GM12878 (cell line): ENCODE measurements at regions not wholly inside any gene's neighbourhood (a gene's known extent, or its start where the extent isn't known, plus 50 kb on each side); places are given as distances from the start of the nearest gene placed in this dataset.

Source experiments
- ATAC-seq: fragments of 200-7000 bp; cut with Tn5 transposase; 3 replicates; pipeline ENCODE4 v1.9.1; 2020; ENCODE audit warnings: mild to moderate bottlenecking, moderate library complexity
- BruUV-seq: library from RNA; stranded (reverse); fragments of 400-500 nt; replicated peaks from 2 replicates; lab custom pipeline; 2021; lab: Mats Ljungman, UMichigan
- CTCF ChIA-PET: fragments of 300-600 bp; sonication (Branson Sonifier 250); formaldehyde crosslinking; extraction: SDS; loops from one replicate; lab custom pipeline; 2021; ENCODE audit warnings: inconsistent platforms; lab: Yijun Ruan, JAX
- POLR2A ChIA-PET: fragments of 350-600 bp; formaldehyde crosslinking; extraction: SDS; loops from one replicate; lab custom pipeline; 2021; ENCODE audit warnings: inconsistent platforms; lab: Charles Lee
- RAD21 ChIA-PET: fragments of 300-600 bp; sonication (Branson Sonifier 250); formaldehyde crosslinking; loops from one replicate; lab custom pipeline; 2023; ENCODE audit warnings: antibody characterized with exemption; ENCODE audit not compliant: unreplicated experiment; lab: Charles Lee
- SMC1A ChIA-PET: fragments of 300-600 bp; sonication (Branson Sonifier 250); formaldehyde crosslinking; loops from one replicate; lab custom pipeline; 2023; ENCODE audit not compliant: unreplicated experiment, uncharacterized antibody; lab: Charles Lee
- DNase-seq: peaks from one replicate; pipeline ENCODE4 v3.0.0-alpha.2; 2011; ENCODE audit warnings: low read depth, low spot score
- FAIRE-seq: peaks from 3 replicates; lab custom pipeline; 2011; peaks lifted over from hg19 to GRCh38; lab: Jason Lieb, UNC
- H2AFZ ChIP-seq: 2 replicates; pipeline ENCODE4 v1.6.0; 2011; ENCODE audit warnings: low read depth, low read length, control low read depth; ENCODE audit not compliant: control insufficient read depth
- H3K27ac ChIP-seq: 2 replicates; pipeline ENCODE4 v1.5.1; 2011; ENCODE audit warnings: control low read depth; ENCODE audit not compliant: control insufficient read depth, insufficient read depth
- H3K27me3 ChIP-seq, 2 experiments: replicated peaks in 1 of 2; 2 replicates each; pipeline versions ENCODE4 v1.6.0 to v1.6.1; 2011; ENCODE audit warnings: low read length in 1 of 2; ENCODE audit not compliant: control insufficient read depth in 2 of 2, insufficient read depth in 2 of 2
- H3K36me3 ChIP-seq, 2 experiments: 2 replicates each; pipeline ENCODE4 v1.5.1; 2011; ENCODE audit warnings: low read length in 1 of 2; ENCODE audit not compliant: control insufficient read depth in 2 of 2, insufficient read depth in 2 of 2
- H3K4me1 ChIP-seq: 2 replicates; pipeline ENCODE4 v1.6.1; 2011; ENCODE audit warnings: mild to moderate bottlenecking, low read length, moderate library complexity, mixed read lengths; ENCODE audit not compliant: control insufficient read depth, insufficient read depth
- H3K4me2 ChIP-seq: 2 replicates; pipeline ENCODE4 v1.6.0; 2011; ENCODE audit warnings: control low read depth; ENCODE audit not compliant: control insufficient read depth, insufficient read depth
- H3K4me3 ChIP-seq: fragments of 200-600 bp; sonication (generic); 2 replicates; pipeline ENCODE4 v1.5.1; 2016
- H3K79me2 ChIP-seq: 2 replicates; pipeline ENCODE4 v1.6.0; 2011; ENCODE audit warnings: low read length; ENCODE audit not compliant: control insufficient read depth, insufficient read depth
- H3K9ac ChIP-seq: 2 replicates; pipeline ENCODE4 v1.8.0; 2011; ENCODE audit warnings: low read length, control low read depth, mixed read lengths; ENCODE audit not compliant: control insufficient read depth, insufficient read depth
- H3K9me3 ChIP-seq: replicated peaks from 3 replicates; pipeline ENCODE4 v1.5.1; 2011; ENCODE audit warnings: mild to moderate bottlenecking, low read length; ENCODE audit not compliant: control insufficient read depth, insufficient read depth
- H4K20me1 ChIP-seq: 2 replicates; pipeline ENCODE4 v1.6.0; 2011; ENCODE audit not compliant: control insufficient read depth, insufficient read depth
- BCL11A ChIP-seq: IDR thresholded peaks from 2 replicates; pipeline ENCODE4 v1.6.1; 2011; ENCODE audit warnings: low read depth, low read length
- BRCA1 ChIP-seq: IDR thresholded peaks from 2 replicates; pipeline ENCODE4 v1.6.1; 2011; ENCODE audit warnings: low read depth, low read length, improper control_type of control experiment
- CBFB ChIP-seq: IDR thresholded peaks from 2 replicates; pipeline ENCODE4 v1.6.1; 2016; ENCODE audit warnings: antibody characterized with exemption, low read depth
- NFYA ChIP-seq: IDR thresholded peaks from 2 replicates; pipeline ENCODE4 v1.6.1; 2011; ENCODE audit warnings: low read depth, mild to moderate bottlenecking, low read length, improper control_type of control experiment, borderline replicate concordance
- NFYB ChIP-seq: IDR thresholded peaks from 2 replicates; pipeline ENCODE4 v1.6.1; 2011; ENCODE audit warnings: low read depth, mild to moderate bottlenecking, low read length, improper control_type of control experiment, moderate library complexity; ENCODE audit not compliant: insufficient read depth
- POLR2AphosphoS2 ChIP-seq: IDR thresholded peaks from 2 replicates; pipeline ENCODE4 v1.6.1; 2011; ENCODE audit warnings: low read depth, mild to moderate bottlenecking, low read length, improper control_type of control experiment, moderate library complexity
- RAD21 ChIP-seq: IDR thresholded peaks from 2 replicates; pipeline ENCODE4 v1.6.1; 2011; ENCODE audit warnings: mild to moderate bottlenecking, low read depth, low read length, moderate library complexity; ENCODE audit not compliant: insufficient read depth
- RFX5 ChIP-seq: IDR thresholded peaks from 2 replicates; pipeline ENCODE4 v1.6.1; 2011; ENCODE audit warnings: low read depth, low read length, improper control_type of control experiment
- SMAD1 ChIP-seq: fragments of 450-650 bp; IDR thresholded peaks from 2 replicates; pipeline ENCODE4 v1.6.1; 2018; ENCODE audit warnings: mild to moderate bottlenecking, low read depth; ENCODE audit not compliant: partially characterized antibody
- YBX1 ChIP-seq: fragments of 450-650 bp; IDR thresholded peaks from 2 replicates; pipeline ENCODE4 v1.6.1; 2016; ENCODE audit warnings: antibody characterized with exemption
- ZBED1 ChIP-seq: IDR thresholded peaks from 2 replicates; pipeline ENCODE4 v1.6.1; 2016; ENCODE audit warnings: borderline replicate concordance
- ZNF24 ChIP-seq: fragments of 450-650 bp; IDR thresholded peaks from 2 replicates; pipeline ENCODE4 v1.6.1; 2017; ENCODE audit warnings: antibody characterized with exemption, mild to moderate bottlenecking
- ZNF622 ChIP-seq: fragments of 450-650 bp; IDR thresholded peaks from 2 replicates; pipeline ENCODE4 v1.6.1; 2017; ENCODE audit warnings: mild to moderate bottlenecking, inconsistent platforms
- WGBS: methylation state at CpG from one replicate; pipeline ENCODE4 v1.1.6; 2016; ENCODE audit warnings: low lambda C conversion rate; ENCODE audit not compliant: insufficient replicate concordance, insufficient coverage; ENCODE audit errors: missing lambda C conversion rate; 5-methylcytosine and 5-hydroxymethylcytosine counted together
- in situ Hi-C: fragments of 300-500 bp; cut with MboI; formaldehyde crosslinking; loops from 9 replicates; pipeline ENCODE4 v1.14.3; 2018; ENCODE audit warnings: mixed read lengths
- intact Hi-C: fragments of 100-400 bp; cut with micrococcal nuclease; formaldehyde crosslinking; loops from one replicate; pipeline ENCODE4 v1.14.2; 2022; ENCODE audit not compliant: unreplicated experiment
- TF ChIP-seq, protein P1 (sequence below): fragments of 450-650 bp; IDR thresholded peaks from 2 replicates; pipeline ENCODE4 v1.6.1; 2018; ENCODE audit warnings: borderline replicate concordance, mild to moderate bottlenecking; ENCODE audit not compliant: partially characterized antibody
- TF ChIP-seq, protein P2 (sequence below): IDR thresholded peaks from 2 replicates; pipeline ENCODE4 v1.6.1; 2012; ENCODE audit warnings: low read depth, low read length, improper control_type of control experiment
- TF ChIP-seq, protein P3 (sequence below): fragments of 450-650 bp; formaldehyde crosslinking; IDR thresholded peaks from 2 replicates; pipeline ENCODE4 v1.4.0; 2020; ENCODE audit warnings: mild to moderate bottlenecking, moderate library complexity
- TF ChIP-seq, protein P4 (sequence below): fragments of 450-650 bp; IDR thresholded peaks from 2 replicates; pipeline ENCODE4 v1.6.1; 2018; ENCODE audit warnings: mild to moderate bottlenecking, low read depth, moderate library complexity; ENCODE audit not compliant: partially characterized antibody

DNA sequence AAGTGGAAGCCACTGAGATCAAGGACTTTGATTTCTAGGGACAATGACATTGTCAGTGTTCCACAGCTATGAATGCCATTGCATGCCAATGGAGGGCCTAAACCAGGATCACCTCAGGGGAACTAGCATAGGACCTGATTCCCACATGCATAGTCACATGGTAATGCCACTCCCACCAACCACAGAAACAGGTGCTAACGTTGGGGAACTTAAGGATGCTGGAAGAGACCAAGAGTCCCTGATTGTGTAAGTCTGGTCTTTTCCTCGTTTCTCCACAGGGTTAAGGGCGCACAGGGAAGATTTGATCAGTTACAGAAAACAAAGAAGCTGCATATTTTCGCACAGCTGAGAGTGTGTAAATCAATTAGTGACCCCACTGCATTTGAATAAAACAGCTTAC, 59.4 kb upstream of the CD44 start:
- in situ Hi-C loops (loop anchor here (5.0 kb wide), 1 partner anchor 67 kb away; no protein-coding TSS in a partner anchor), intact Hi-C loops (no loop called here)
- ATAC-seq (no peak), FAIRE-seq (no peak), DNase-seq (no peak)
- H3K4me2 ChIP-seq: no peak overlapping the region
- BruUV-seq: no TSS peak
- no peaks in the 10 kb centered on the region for H4K20me1 ChIP-seq
- H2AFZ ChIP-seq: no peak overlapping the region
- SMC1A ChIA-PET: interaction anchor here (0.8 to 1.8 kb wide), 6 partner anchors 39 to 216 kb away, joined by 3 to 8 read pairs (median 4); no protein-coding TSS in a partner anchor
- no peaks in the 10 kb centered on the region for H3K27me3 ChIP-seq
- RAD21 ChIA-PET: interaction anchor here (1.0 kb wide), 2 partner anchors 62 to 83 kb away, joined by 3 read pairs; no protein-coding TSS in a partner anchor
- H3K4me3 ChIP-seq: no peak overlapping the region
- 88% methylated on average over 4 of the region's 4 CpGs for WGBS
- H3K4me1 ChIP-seq: peaks cover 52% of the 10 kb centered on the region
- CTCF ChIA-PET: interaction anchor here (0.6 to 1.5 kb wide), 2 partner anchors 13 to 67 kb away, joined by 3 read pairs; no protein-coding TSS in a partner anchor
- no peaks in the 10 kb centered on the region for H3K79me2 ChIP-seq
- H3K9ac ChIP-seq: no peak overlapping the region
- H3K9me3 ChIP-seq: no peaks in the 10 kb centered on the region
- no peak overlapping the region for H3K27ac ChIP-seq
- no peaks in the 10 kb centered on the region for H3K36me3 ChIP-seq
- POLR2A ChIA-PET: no interaction called here
- TF ChIP-seq ZNF24 (no peak), NFYA (no peak), SMAD1 (no peak), POLR2AphosphoS2 (no peak), BCL11A (no peak), CBFB (no peak), RAD21 (no peak), ZNF622 (no peak), RFX5 (no peak), YBX1 (no peak), ZBED1 (no peak), NFYB (no peak), BRCA1 (no peak)
- TF ChIP-seq, protein P1, sequence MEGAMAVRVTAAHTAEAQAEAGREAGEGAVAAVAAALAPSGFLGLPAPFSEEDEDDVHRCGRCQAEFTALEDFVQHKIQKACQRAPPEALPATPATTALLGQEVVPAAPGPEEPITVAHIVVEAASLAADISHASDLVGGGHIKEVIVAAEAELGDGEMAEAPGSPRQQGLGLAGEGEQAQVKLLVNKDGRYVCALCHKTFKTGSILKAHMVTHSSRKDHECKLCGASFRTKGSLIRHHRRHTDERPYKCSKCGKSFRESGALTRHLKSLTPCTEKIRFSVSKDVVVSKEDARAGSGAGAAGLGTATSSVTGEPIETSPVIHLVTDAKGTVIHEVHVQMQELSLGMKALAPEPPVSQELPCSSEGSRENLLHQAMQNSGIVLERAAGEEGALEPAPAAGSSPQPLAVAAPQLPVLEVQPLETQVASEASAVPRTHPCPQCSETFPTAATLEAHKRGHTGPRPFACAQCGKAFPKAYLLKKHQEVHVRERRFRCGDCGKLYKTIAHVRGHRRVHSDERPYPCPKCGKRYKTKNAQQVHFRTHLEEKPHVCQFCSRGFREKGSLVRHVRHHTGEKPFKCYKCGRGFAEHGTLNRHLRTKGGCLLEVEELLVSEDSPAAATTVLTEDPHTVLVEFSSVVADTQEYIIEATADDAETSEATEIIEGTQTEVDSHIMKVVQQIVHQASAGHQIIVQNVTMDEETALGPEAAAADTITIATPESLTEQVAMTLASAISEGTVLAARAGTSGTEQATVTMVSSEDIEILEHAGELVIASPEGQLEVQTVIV: no peak
- TF ChIP-seq, protein P2, sequence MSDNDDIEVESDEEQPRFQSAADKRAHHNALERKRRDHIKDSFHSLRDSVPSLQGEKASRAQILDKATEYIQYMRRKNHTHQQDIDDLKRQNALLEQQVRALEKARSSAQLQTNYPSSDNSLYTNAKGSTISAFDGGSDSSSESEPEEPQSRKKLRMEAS: no peak
- TF ChIP-seq, protein P3, sequence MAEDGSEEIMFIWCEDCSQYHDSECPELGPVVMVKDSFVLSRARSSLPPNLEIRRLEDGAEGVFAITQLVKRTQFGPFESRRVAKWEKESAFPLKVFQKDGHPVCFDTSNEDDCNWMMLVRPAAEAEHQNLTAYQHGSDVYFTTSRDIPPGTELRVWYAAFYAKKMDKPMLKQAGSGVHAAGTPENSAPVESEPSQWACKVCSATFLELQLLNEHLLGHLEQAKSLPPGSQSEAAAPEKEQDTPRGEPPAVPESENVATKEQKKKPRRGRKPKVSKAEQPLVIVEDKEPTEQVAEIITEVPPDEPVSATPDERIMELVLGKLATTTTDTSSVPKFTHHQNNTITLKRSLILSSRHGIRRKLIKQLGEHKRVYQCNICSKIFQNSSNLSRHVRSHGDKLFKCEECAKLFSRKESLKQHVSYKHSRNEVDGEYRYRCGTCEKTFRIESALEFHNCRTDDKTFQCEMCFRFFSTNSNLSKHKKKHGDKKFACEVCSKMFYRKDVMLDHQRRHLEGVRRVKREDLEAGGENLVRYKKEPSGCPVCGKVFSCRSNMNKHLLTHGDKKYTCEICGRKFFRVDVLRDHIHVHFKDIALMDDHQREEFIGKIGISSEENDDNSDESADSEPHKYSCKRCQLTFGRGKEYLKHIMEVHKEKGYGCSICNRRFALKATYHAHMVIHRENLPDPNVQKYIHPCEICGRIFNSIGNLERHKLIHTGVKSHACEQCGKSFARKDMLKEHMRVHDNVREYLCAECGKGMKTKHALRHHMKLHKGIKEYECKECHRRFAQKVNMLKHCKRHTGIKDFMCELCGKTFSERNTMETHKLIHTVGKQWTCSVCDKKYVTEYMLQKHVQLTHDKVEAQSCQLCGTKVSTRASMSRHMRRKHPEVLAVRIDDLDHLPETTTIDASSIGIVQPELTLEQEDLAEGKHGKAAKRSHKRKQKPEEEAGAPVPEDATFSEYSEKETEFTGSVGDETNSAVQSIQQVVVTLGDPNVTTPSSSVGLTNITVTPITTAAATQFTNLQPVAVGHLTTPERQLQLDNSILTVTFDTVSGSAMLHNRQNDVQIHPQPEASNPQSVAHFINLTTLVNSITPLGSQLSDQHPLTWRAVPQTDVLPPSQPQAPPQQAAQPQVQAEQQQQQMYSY (CRISPR knock-in tag): no peak
- TF ChIP-seq, protein P4, sequence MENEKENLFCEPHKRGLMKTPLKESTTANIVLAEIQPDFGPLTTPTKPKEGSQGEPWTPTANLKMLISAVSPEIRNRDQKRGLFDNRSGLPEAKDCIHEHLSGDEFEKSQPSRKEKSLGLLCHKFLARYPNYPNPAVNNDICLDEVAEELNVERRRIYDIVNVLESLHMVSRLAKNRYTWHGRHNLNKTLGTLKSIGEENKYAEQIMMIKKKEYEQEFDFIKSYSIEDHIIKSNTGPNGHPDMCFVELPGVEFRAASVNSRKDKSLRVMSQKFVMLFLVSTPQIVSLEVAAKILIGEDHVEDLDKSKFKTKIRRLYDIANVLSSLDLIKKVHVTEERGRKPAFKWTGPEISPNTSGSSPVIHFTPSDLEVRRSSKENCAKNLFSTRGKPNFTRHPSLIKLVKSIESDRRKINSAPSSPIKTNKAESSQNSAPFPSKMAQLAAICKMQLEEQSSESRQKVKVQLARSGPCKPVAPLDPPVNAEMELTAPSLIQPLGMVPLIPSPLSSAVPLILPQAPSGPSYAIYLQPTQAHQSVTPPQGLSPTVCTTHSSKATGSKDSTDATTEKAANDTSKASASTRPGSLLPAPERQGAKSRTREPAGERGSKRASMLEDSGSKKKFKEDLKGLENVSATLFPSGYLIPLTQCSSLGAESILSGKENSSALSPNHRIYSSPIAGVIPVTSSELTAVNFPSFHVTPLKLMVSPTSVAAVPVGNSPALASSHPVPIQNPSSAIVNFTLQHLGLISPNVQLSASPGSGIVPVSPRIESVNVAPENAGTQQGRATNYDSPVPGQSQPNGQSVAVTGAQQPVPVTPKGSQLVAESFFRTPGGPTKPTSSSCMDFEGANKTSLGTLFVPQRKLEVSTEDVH: no peak
